Fibroblast of skin of back (primary cell): ENCODE measurements at regions not wholly inside any gene's neighbourhood (a gene's known extent, or its start where the extent isn't known, plus 50 kb on each side); places are given as distances from the start of the nearest gene placed in this dataset.
"Not testable (repeated sequence)": the region's sequence is repeated elsewhere in the genome, so short reads cannot be mapped to it uniquely, and the experiment has no call there.

Experiments
- DNase-seq: peaks from one replicate; pipeline ENCODE4 v3.0.0-alpha.2; 2013

DNA sequence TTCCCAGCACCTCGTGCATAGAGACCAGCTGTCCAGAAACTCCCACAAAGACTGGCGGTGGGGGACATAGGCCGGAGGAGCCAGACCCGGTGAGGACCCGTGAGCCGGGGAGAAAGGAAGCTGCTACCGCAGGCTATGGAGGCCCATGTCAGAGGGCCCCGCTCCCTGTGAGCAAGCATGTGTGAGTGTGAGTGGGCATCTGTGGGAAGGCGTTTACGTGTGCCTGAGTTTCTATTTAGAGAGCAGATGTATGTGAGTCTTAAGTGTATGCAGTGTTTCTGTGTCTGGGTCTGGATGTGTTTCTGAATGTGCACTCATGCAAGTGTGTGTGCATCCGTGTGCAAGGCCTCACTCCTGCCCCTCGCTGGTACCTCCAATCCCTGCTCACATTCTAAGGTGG lies 187.8 kb upstream of the RAB6C start:
- no peak for DNase-seq

- no peak for DNase-seq
Observed at GRCh38 chr2:129793431-129793902, 186.0 kb upstream of the RAB6C start.

DNA sequence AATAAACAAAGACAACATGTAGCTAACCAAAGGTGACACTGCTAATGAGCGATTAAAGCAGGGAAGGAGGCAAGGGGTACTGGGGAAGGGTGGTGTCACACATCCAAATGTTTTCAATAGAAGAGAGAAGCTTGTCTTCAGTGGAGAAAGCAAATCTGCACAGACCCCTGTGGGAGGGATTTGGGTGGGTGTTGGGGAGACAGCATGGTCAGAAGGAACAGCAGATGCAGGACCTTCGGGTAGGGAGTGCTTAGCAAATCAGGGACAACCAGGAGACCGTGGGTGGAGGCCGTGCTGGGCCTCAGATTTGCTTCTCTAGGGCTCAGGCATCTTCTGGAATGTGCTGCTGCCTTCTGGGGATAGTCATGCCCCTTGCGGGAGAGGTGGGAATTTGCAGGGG lies 185.3 kb upstream of the RAB6C start:
- DNase-seq, result no peak

GRCh38 chr2:129794540-129794939 lies 184.9 kb upstream of the RAB6C start:
- no peak for DNase-seq

DNA sequence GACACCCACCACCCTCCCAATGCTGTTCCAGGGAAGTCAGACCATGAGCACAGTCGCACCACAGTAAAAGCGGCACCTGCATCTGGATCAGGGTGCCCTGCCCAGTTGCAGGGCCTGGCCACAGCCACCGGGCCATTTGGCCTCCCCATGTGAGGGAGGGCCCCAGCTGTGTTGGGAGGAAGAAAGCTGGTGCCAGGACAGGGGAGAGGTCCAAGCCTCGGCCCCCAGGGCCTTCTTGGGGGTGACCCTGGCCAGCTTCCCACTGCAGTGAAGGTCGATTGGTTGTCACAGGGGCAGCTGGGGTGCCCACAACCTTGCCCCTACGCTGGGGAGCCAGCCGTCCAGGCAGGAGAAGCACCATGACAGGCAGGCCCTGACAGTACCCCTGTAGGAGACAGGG lies 183.2 kb upstream of the RAB6C start:
- no peak for DNase-seq

- no peak for DNase-seq
Observed at GRCh38 chr2:129796801-129797488, 182.5 kb upstream of the RAB6C start.

DNA sequence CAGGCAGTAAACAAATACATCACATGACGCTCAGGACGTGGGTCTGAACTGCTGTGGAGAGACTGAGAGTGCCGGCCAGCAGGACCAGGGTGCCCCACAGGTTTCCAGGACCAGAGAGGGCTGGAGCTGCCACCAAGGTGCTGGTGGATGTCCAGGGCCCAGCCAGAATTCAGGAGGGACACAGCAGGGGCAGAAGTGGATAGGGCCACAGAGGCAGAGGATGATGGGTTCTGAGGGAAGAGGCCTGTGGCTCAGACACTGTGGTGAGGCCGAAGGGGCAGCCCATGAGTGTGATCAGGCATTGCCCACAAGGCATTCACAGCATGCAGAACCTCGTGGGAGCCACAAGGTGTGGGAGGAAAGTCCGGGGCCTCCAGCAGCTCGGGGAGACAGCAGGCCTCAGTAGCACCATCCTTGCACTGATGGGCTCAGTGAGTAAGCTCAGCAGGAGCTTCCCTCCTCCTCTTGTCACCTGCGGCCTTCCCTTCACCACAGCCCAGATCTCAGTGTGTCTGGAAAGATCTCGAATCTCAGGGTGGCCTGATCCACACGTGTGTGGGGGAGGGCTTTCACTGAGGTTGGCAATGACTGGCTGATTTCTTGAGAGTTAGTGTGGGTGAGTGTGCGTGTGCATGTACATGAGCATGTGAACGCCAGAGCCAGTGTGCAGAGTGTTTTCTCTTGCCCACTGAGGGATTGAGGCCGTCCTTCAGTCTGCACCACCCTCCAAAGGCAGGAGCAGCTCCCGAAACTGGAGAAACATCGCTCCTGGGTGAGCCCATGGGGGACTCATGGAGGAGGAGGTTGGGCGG lies 181.8 kb upstream of the RAB6C start:
- DNase-seq, result no peak

GRCh38 chr2:129798301-129798581 lies 181.2 kb upstream of the RAB6C start:
- no peak for DNase-seq

- DNase-seq, result no peak
Observed at GRCh38 chr2:129798626-129799025, 180.8 kb upstream of the RAB6C start.

GRCh38 chr2:129799036-129799958 lies 180.2 kb upstream of the RAB6C start:
- DNase-seq, result no peak

DNA sequence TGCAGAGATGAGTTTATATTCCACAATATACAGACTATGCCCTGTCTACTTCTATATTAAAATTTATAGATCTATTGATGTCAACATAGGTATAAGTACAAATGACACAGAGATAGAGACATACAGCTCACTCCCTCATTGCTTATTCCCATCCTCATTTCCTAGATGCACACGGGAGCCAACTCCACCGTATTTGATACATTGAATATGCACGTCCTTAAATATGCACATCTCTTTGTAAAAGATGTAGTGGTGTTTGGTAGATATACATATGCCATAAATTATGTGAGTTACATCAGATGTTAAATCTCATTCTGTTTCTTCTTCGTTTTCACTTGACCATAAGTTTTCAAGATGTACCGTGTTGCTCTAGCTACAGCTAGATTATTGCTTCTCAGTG lies 179.2 kb upstream of the RAB6C start:
- DNase-seq, result no peak

DNA sequence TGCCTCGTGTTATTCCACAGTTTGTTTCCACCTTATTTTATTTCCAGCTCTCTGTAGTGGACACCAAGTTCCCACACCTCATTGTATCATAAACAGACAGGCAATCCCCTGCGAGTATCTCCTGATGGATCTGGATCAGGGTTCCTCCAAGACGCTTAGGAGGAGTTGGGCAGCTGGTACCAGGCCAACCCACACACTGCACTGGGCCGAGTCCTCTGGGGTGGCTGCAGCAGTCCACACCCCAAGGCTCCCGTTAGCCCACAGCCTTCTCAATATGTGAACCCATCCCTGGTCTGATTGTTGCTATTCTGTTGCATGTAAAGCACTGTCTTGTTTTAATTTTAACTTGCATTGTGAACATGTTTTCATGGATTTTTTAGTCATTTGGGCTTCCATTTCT lies 178.8 kb upstream of the RAB6C start:
- DNase-seq, result no peak

- DNase-seq, result peak; percentile 90
Observed at GRCh38 chr2:129801575-129801974, 177.9 kb upstream of the RAB6C start.

DNA sequence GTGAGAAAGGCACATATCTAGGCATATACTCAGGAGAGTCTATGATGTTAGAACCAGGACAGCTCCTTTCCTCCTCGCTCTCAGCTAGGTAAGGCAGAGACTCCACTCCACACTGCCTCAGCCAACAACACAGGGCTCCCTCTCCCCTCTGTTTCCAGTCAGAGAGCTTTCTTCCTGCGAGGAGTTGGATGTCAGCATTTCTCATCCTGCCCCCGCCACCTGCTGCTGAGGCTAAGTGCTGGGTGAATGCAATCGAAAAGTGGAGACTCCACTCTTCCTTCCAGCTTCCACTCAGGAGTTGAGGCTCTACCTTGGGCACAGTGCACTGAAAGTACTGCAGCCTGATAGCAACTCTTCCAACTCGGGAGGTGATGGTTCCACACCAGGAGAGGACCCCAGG lies 177.2 kb upstream of the RAB6C start:
- no peak for DNase-seq

DNA sequence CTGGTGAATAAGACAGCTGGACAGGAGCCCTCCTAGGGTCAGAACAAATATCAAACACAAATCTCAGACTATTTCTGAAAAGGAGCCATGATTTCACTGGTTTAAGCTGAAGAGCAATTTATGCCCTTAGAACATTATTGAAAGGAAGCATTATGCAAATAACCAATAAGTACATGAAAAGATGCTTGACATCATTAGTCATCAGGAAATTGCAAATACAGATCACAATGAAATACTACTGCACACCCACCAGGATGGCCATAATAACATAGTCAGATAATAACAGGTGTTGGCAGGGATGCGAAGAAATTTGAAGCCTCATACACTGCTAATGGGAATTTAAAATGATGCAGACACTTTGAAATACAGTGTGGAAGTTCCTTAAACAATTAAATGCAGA lies 176.4 kb upstream of the RAB6C start:
- no peak for DNase-seq

DNA sequence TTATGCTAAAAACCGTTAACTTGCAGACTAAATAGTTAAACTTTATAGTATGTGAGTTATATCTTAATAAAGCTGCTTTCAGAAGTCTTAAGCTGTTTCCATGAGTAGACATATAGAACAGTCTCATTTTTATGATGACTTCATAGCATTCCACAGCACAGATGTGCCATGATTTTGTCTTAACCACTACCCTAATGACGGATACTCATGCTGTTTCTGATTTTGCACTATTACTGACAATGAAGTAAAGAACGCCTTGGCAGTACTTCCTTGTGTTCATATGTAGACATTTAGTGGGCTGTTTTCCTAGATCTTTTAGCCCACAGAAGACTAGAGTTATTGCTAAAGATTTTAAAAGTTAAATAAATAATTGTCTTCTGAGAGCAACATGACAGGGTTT lies 175.6 kb upstream of the RAB6C start:
- DNase-seq, result peak; percentile 20

DNA sequence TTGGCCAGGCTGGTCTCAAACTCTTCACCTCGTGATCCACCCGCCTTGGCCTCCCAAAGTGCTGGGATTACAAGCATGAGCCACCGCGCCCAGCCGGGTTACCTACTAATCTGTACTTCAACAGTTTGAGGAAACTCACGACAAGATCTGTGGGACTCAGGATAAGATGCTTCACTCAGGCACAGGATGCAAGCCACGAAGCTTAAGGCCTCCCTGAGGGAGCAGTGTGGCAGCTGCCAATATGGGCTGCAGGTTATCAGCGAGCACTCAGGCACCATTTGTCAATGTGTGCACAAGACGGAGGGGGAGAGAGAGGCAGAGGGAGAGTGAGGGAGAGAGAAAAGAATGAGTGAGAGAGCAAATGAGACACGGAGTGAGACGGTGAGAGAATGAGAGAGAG lies 173.6 kb upstream of the RAB6C start:
- DNase-seq, result no peak

DNA sequence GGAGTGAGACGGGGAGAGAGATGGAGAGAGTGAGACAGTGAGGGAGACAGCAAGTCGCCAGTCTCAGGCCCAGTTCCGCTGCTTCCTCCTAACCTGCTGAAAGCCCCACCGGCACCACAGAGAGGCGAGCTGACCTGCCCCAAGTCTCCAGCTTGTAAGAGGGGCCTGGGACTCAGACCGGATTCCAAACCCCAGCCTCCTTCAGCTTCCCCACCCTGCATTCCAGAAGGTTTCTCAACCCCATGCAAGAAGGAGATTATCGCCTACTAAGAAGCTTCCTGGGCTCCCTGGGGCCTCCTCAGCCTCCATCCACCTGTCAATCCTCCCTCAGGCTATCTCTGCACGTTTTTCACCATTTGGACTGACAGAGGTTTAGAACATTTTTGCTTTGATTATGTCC lies 173.1 kb upstream of the RAB6C start:
- no peak for DNase-seq

- no peak for DNase-seq
Observed at GRCh38 chr2:129806990-129807389, 172.5 kb upstream of the RAB6C start.

GRCh38 chr2:129807642-129808338 lies 171.7 kb upstream of the RAB6C start:
- not testable (repeated sequence) for DNase-seq

DNA sequence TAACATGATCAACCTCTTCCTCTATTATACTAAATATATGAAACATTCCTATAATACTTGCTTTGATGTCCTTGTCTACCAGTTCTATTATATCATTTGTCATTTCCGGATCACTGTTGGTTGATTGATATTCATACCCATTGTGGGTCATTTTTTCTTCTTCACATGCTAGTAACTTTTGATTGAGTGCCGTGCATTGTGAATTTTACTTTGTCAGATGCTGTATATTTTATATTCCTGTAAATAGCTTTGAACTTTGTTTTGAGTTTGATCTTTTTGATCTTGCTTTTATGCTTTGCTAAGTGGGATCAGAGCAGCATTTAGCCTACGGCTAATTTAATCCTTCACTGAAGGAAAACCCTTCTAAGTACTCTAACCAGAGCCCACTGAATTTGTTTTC lies 168.9 kb upstream of the RAB6C start:
- no peak for DNase-seq

DNA sequence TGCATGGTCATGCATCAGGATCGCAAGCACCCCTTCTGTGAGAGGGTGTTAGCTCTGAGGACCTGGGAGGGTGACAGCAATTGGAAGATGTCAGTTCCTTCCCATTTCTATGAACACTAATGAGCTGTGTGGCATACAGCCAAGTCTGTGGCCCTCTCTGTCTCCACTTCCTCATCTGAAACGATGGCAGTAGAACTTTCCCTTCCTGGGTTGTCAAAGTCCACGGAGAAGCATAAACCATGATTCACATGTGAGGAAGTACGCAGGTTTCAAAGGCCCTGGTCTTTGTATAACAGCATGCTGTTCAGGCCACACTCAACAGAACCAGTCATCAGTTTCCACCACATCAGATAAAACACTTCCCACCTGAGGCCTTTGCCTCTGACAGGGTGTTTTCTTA lies 167.4 kb upstream of the RAB6C start:
- DNase-seq, result no peak

DNA sequence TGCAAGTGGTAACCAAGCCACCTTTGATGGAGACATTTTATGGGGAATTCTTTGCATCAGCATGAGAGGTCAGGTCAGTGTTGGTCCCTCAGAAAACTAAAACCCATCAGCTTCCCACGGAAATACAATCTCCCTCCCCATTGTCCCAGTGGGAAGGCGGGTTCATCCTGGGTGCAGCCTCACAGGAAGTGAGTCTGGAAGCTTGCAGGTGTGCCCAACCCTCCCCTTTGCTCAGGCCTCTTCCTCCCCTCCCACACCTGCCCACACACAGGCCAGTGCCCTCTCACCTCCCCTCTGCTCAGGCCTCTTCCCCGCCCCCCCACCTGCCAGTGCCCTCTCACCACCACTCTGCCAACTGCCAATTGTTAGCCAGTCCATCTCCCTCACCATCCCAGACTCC lies 166.8 kb upstream of the RAB6C start:
- DNase-seq, result no peak
